Hepatocyte (in vitro differentiated cells): ENCODE measurements at regions not wholly inside any gene's neighbourhood (a gene's known extent, or its start where the extent isn't known, plus 50 kb on each side); places are given as distances from the start of the nearest gene placed in this dataset.

Source experiments
- EZH2 ChIP-seq: fragments of 200-600 bp; sonication (generic); IDR thresholded peaks from 2 replicates; pipeline ENCODE4 v1.6.1; 2016; ENCODE audit warnings: antibody characterized with exemption, mild to moderate bottlenecking, borderline replicate concordance
- EZH2phosphoT487 ChIP-seq: fragments of 200-600 bp; sonication (generic); IDR thresholded peaks from one replicate; pipeline ENCODE4 v1.6.1; 2018; ENCODE audit warnings: antibody characterized with exemption, mild to moderate bottlenecking, low read depth, moderate library complexity; ENCODE audit not compliant: unreplicated experiment, severe bottlenecking
- TF ChIP-seq, protein P1 (sequence below): fragments of 200-600 bp; sonication (generic); IDR thresholded peaks from 2 replicates; pipeline ENCODE4 v1.5.1; 2016; ENCODE audit warnings: antibody characterized with exemption, mild to moderate bottlenecking; ENCODE audit not compliant: poor library complexity

DNA sequence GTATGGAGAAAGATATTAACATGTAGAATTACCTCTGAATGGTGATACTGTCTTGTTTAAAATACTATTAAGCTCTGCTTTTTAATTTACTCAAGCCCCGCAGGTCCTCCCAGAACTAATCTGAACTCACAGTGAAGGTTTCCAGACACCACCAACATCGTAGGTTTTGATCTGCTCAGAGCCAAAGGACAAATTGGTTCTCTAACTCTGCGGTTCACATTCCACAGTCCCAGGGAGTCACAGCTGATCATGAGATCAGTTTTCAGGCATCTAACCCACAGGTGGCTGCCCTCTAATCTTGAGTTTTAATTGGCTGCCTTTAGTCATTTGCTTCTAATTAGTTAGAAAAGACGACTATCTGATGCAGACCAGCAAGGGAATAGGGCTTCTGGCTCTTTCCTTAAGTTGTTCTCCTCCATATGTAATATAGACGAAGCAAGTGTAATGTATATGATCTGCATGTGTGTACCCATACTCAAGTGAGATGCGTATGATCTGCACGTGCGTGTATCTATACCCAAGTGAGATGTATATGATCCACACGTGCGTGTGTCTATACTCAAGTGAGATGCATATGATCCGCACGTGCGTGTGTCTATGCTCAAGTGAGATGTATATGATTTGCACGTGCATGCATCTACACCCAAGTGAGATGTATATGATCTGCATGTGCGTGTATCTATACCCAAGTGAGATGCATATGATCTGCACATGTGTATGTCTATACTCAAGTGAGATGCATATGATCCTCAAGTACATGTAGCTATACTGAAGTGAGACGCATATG is 331.5 kb upstream of the NPVF start:
- TF ChIP-seq, protein P1, sequence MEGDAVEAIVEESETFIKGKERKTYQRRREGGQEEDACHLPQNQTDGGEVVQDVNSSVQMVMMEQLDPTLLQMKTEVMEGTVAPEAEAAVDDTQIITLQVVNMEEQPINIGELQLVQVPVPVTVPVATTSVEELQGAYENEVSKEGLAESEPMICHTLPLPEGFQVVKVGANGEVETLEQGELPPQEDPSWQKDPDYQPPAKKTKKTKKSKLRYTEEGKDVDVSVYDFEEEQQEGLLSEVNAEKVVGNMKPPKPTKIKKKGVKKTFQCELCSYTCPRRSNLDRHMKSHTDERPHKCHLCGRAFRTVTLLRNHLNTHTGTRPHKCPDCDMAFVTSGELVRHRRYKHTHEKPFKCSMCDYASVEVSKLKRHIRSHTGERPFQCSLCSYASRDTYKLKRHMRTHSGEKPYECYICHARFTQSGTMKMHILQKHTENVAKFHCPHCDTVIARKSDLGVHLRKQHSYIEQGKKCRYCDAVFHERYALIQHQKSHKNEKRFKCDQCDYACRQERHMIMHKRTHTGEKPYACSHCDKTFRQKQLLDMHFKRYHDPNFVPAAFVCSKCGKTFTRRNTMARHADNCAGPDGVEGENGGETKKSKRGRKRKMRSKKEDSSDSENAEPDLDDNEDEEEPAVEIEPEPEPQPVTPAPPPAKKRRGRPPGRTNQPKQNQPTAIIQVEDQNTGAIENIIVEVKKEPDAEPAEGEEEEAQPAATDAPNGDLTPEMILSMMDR, result no peak
- no peak for TF ChIP-seq EZH2phosphoT487
- no peak for TF ChIP-seq EZH2
